ENCODE measurements at regions not wholly inside any gene's neighbourhood (a gene's known extent, or its start where the extent isn't known, plus 50 kb on each side); places are given as distances from the start of the nearest gene placed in this dataset.
"Not testable (repeated sequence)": the region's sequence is repeated elsewhere in the genome, so short reads cannot be mapped to it uniquely, and the experiment has no call there.

GRCh38 chr3:178302966-178303930 is 233.0 kb upstream of the KCNMB2 start:
- no peak for DNase-seq

GRCh38 chr3:178304758-178305467 is 231.3 kb upstream of the KCNMB2 start:
- peak; percentile 54 for DNase-seq

- no peak for DNase-seq
These were observed 229.7 kb upstream of the KCNMB2 start for GRCh38 chr3:178306432-178307115.

- DNase-seq, result no peak
These were observed 227.5 kb upstream of the KCNMB2 start for GRCh38 chr3:178308771-178309170.

GRCh38 chr3:178310949-178311348 is 225.3 kb upstream of the KCNMB2 start:
- DNase-seq, result no peak

GRCh38 chr3:178313716-178314115 is 222.5 kb upstream of the KCNMB2 start:
- no peak for DNase-seq

- DNase-seq, result no peak
These were observed 217.9 kb upstream of the KCNMB2 start for GRCh38 chr3:178318340-178318739.

- no peak for DNase-seq
These were observed 217.1 kb upstream of the KCNMB2 start for GRCh38 chr3:178318941-178319816.

- DNase-seq, result peak; percentile 84
These were observed 215.5 kb upstream of the KCNMB2 start for GRCh38 chr3:178320456-178321351.

- no peak for DNase-seq
These were observed 211.9 kb upstream of the KCNMB2 start for GRCh38 chr3:178324356-178324755.

- DNase-seq, result peak; percentile 67
These were observed 210.9 kb upstream of the KCNMB2 start for GRCh38 chr3:178325330-178325729.

- no peak for DNase-seq
These were observed 206.3 kb upstream of the KCNMB2 start for GRCh38 chr3:178329936-178330335.

GRCh38 chr3:178334239-178334638 is 202.0 kb upstream of the KCNMB2 start:
- no peak for DNase-seq

- DNase-seq, result no peak
These were observed 199.9 kb upstream of the KCNMB2 start for GRCh38 chr3:178336336-178336735.

- DNase-seq, result no peak
These were observed 195.7 kb upstream of the KCNMB2 start for GRCh38 chr3:178340506-178340905.

GRCh38 chr3:178341636-178342035 is 194.6 kb upstream of the KCNMB2 start:
- DNase-seq, result no peak

GRCh38 chr3:178342111-178342510 is 194.1 kb upstream of the KCNMB2 start:
- DNase-seq, result no peak

- no peak for DNase-seq
These were observed 192.7 kb upstream of the KCNMB2 start for GRCh38 chr3:178343433-178344038.

GRCh38 chr3:178345944-178346343 is 190.3 kb upstream of the KCNMB2 start:
- DNase-seq, result no peak

- DNase-seq, result not testable (repeated sequence)
These were observed 187.5 kb upstream of the KCNMB2 start for GRCh38 chr3:178348561-178349217.
